Right lobe of liver (tissue), 4 donors: ENCODE measurements at regions not wholly inside any gene's neighbourhood (a gene's known extent, or its start where the extent isn't known, plus 50 kb on each side); places are given as distances from the start of the nearest gene placed in this dataset.

Experiments
- CTCF ChIP-seq, 4 donors: fragments of 200-600 bp in 3 of 4; fragments of 450-650 bp in 1 of 4; IDR thresholded peaks; one replicate each; pipeline versions ENCODE4 v1.5.1 to v1.8.0; 2016 to 2022; ENCODE audit warnings: antibody characterized with exemption in 4 of 4, mild to moderate bottlenecking in 2 of 4
- POLR2A ChIP-seq: fragments of 450-650 bp; IDR thresholded peaks from one replicate; pipeline ENCODE4 v1.6.1; 2017; ENCODE audit warnings: antibody characterized with exemption, mild to moderate bottlenecking
- donor health status: DM: no; HTN: no; CAD: no.
- donor health status: DM: no; HTN: no; CAD: no.
- donor health status: DM: no; HTN: yes; CAD: no.

- no peak for TF ChIP-seq CTCF (IDR thresholded peaks at IDR 0.05)
- no peak for TF ChIP-seq POLR2A
Observed at GRCh38 chr10:10551596-10552301, 465.9 kb upstream of the CELF2 start.
